Heart left ventricle (tissue), 13 donors: ENCODE measurements at regions not wholly inside any gene's neighbourhood (a gene's known extent, or its start where the extent isn't known, plus 50 kb on each side); places are given as distances from the start of the nearest gene placed in this dataset.

ENCODE experiments used
- CTCF ChIP-seq, 12 donors: fragments of 200-600 bp; sonication (generic) in 4 of 12; IDR thresholded peaks; one replicate each; pipeline versions ENCODE4 v1.5.0 to v1.8.0; 2018 to 2022; ENCODE audit warnings: antibody characterized with exemption in 12 of 12, mild to moderate bottlenecking in 5 of 12
- POLR2A ChIP-seq, 2 donors: fragments of 450-650 bp; IDR thresholded peaks; one replicate each; pipeline ENCODE4 v1.6.1; 2017; ENCODE audit warnings: antibody characterized with exemption in 2 of 2, mild to moderate bottlenecking in 2 of 2, moderate library complexity in 2 of 2
- donor health status: ischemic (EF 13 %, LVEDD 7.1; RV severe dilation, severe dysfunction).
- donor health status: DM: no; HTN: yes; CAD: no.
- donor health status: DM: no; HTN: no; CAD: no.
- donor health status: ischemic (EF 25% LVEDD 6.9; RV normal size, moderate dysfunction).
- donor health status: ischemic (EF 25% LVEDD 5.7; RV mildly dilated, moderate dysfunction).
- donor health status: ischemic (EF 35%, LVEDD 5.7; RV mildly dilated, moderate dysfunction).
- donor health status: nonischemic (EF 11% LVEDD 7.7; RV severe dilation, severe dysfunction).
- donor health status: DM: yes; HTN: yes; CAD: no.
- donor health status: PGD.
- donor health status: ischemic (EF 29% LVEDD 5.4; RV normal size, mild dysfunction).
- donor health status: nonischemic (EF 23%, LVEDD 6.1; RV moderate dilation, normal function).

- TF ChIP-seq POLR2A (IDR thresholded peaks at IDR 0.05) (no peak), CTCF (IDR thresholded peaks at IDR 0.05) (no peak)
These were observed 356.4 kb upstream of the ESRRG start for GRCh38 chr1:217079584-217079983.
